Mammary epithelial cell (primary cell): ENCODE measurements at regions not wholly inside any gene's neighbourhood (a gene's known extent, or its start where the extent isn't known, plus 50 kb on each side); places are given as distances from the start of the nearest gene placed in this dataset.

Experiments used
- CTCF ChIP-seq, 2 donors: IDR thresholded peaks in 1 of 2; conservative IDR thresholded peaks in 1 of 2; 2 replicates each; pipeline ENCODE4 v1.5.1; 2011 to 2012; ENCODE audit warnings: inconsistent platforms in 2 of 2, low read length in 2 of 2, mild to moderate bottlenecking in 2 of 2, control low read depth in 1 of 2, low read depth in 1 of 2; ENCODE audit not compliant: insufficient read depth in 1 of 2; ENCODE audit errors: extremely low read depth in 1 of 2
- EZH2 ChIP-seq: IDR thresholded peaks from 2 replicates; pipeline ENCODE4 v1.6.1; 2012; ENCODE audit warnings: low read length, inconsistent platforms, borderline replicate concordance

GRCh38 chr11:130798280-130798679 is 118.0 kb downstream of the SNX19 start:
- TF ChIP-seq CTCF (conservative IDR thresholded peaks at IDR 0.05 in 1 of 2, IDR thresholded peaks at IDR 0.05 in 1 of 2; ENCODE audit: extremely low read depth in 1 of 2, insufficient read depth in 1 of 2, low read depth in 1 of 2, low read length in 2 of 2) (no peak), EZH2 (no peak)
